ENCODE measurements at regions not wholly inside any gene's neighbourhood (a gene's known extent, or its start where the extent isn't known, plus 50 kb on each side); places are given as distances from the start of the nearest gene placed in this dataset.

DNA sequence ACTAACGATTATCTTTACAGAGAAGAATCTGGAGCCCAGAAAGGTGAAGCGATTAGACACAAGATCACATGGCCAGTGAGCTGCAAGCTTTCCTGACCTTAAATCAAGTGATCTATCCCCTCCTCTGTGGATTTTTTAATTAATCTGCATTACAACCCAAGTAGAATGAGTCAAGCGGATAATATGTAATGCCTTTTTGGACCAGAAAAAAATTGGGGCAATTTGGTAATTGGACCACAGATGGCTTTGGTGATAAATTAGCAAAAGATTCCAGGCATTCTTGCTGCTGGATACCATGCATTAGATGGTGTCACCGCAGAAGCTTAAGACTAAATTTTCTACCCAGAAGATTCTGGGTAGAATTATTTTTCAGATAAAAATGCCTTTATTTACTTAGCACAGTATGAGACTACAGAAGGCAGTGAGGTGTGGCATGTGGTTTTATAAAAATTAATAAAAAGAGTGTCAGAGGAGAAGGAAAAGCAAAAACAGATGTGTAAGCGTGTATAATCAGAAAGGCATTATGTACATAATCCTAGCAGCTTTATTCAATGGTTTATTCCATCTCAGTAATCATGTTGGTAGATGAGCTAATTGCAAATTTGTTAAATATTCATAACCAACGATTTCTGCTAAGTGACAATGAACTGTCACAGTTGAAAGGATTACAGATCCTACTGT is 53.9 kb upstream of the PCSK2 start:
- ATAC-seq (ENCODE audit: low FRiP score in 2 of 2) = no peak
- Histone ChIP-seq H3K4me3 (no peak overlapping the region), H3K27ac (no peak overlapping the region), H3K36me3 (no peaks in the 10 kb centered on the region), H3K9me3 (no peaks in the 10 kb centered on the region), H3K4me1 (no peaks in the 10 kb centered on the region), H3K27me3 (no peaks in the 10 kb centered on the region)
- TF ChIP-seq, protein P1, sequence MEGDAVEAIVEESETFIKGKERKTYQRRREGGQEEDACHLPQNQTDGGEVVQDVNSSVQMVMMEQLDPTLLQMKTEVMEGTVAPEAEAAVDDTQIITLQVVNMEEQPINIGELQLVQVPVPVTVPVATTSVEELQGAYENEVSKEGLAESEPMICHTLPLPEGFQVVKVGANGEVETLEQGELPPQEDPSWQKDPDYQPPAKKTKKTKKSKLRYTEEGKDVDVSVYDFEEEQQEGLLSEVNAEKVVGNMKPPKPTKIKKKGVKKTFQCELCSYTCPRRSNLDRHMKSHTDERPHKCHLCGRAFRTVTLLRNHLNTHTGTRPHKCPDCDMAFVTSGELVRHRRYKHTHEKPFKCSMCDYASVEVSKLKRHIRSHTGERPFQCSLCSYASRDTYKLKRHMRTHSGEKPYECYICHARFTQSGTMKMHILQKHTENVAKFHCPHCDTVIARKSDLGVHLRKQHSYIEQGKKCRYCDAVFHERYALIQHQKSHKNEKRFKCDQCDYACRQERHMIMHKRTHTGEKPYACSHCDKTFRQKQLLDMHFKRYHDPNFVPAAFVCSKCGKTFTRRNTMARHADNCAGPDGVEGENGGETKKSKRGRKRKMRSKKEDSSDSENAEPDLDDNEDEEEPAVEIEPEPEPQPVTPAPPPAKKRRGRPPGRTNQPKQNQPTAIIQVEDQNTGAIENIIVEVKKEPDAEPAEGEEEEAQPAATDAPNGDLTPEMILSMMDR (IDR thresholded peaks at IDR 0.05) = no peak
- TF ChIP-seq POLR2A (IDR thresholded peaks at IDR 0.05) (no peak), EP300 (IDR thresholded peaks at IDR 0.05) (no peak), POLR2AphosphoS5 (IDR thresholded peaks at IDR 0.05) (no peak)
- DNase-seq = no peak
- 65 to 68% methylated on average over 6 of the region's 6 CpGs for WGBS, 2 donors

Small RNA genes in the stretch of these regions (small RNA-seq; reads per million reads assigned to genes)
- gene RF00012 = 0 reads per million in 4 donors

Measured in upper lobe of left lung (tissue), 6 donors.